ENCODE measurements at regions not wholly inside any gene's neighbourhood (a gene's known extent, or its start where the extent isn't known, plus 50 kb on each side); places are given as distances from the start of the nearest gene placed in this dataset.

DNA sequence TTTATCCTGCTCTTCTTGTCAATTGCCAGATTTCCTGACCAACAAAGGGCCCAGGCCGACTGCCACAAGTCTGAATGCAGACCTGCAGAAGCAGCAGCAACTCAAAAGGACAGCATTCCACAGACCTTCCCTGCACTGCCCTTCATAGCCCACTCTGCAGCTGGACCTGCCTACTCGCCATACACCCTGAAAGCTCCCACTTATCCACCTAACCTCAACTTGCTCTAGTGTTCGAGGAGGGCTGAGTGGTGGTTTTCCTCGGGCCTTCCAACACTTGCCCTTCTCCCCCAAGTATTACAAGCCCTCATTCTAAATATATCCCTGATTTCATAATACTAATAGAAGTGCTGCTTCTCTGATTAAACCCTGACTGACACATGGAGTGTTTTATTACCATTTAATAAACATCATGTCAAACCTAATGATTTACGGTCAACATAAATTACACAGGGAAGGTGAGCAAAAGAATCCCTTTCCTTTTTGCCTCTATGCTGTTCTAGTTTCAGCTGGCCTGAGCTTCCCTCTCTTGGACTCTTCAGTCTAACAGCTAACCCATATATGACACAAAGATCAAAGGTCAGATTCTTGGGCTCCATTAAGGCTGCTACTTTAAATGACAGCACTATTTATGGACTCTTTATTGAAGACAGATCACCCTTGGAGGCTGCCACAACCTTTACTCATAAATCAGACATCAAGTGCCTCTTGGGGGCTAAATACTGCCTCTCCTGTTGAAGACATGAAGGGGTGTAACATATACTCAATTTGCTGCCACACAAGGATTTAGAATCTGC is 1546.9 kb upstream of the TMEM132C start:
- H3K27me3 ChIP-seq (replicated peaks in 1 of 4; ENCODE audit: control insufficient read depth in 3 of 4, extremely low read depth in 1 of 4, insufficient read depth in 3 of 4, low read length in 3 of 4), result peaks cover 0 to 7% (median 3%) of the 10 kb centered on the region in 4 experiments; a peak in 4 of 7 replicates
- H4K5ac ChIP-seq (ENCODE audit: insufficient read length, low read depth, low read length), result no peak overlapping the region
- POLR2A ChIA-PET (ENCODE audit: partially characterized antibody), result interaction anchor here (0.6 kb wide), 1 partner anchor 1618 kb away, joined by 3 read pairs; no protein-coding TSS in a partner anchor
- no peak overlapping the region for H3K27ac ChIP-seq (ENCODE audit: low read depth, low read length)
- FAIRE-seq (no peak), DNase-seq (ENCODE audit: low read depth in 1 of 2, low spot score in 2 of 2) (no peak)
- CTCF ChIA-PET (ENCODE audit: partially characterized antibody), result interaction anchor here (0.8 to 1.5 kb wide), 4 partner anchors 10 to 64 kb away, joined by 3 to 8 read pairs (median 4); no protein-coding TSS in a partner anchor
- no peak overlapping the region for H4K8ac ChIP-seq (ENCODE audit: extremely low read depth, insufficient read depth, low read length)
- H3K4me3 ChIP-seq (ENCODE audit: extremely low read depth in 1 of 4, insufficient read depth in 2 of 4, low read depth in 3 of 4, low read length in 4 of 4), result no peak overlapping the region
- no peaks in the 10 kb centered on the region; the same call in 1 of the 2 replicates for H3K23me2 ChIP-seq (ENCODE audit: low read depth, low read length)
- H2BK5ac ChIP-seq (ENCODE audit: low read depth, low read length), result no peak overlapping the region
- no peak overlapping the region for H3K14ac ChIP-seq (ENCODE audit: insufficient read length)
- no peak overlapping the region for H3K18ac ChIP-seq (ENCODE audit: extremely low read depth, low read length)
- no peaks in the 10 kb centered on the region for H3K36me3 ChIP-seq (ENCODE audit: control insufficient read depth in 2 of 4, insufficient read depth in 4 of 4, low read length in 3 of 4)
- no peaks in the 10 kb centered on the region for H3K4me1 ChIP-seq (replicated peaks in 1 of 4; ENCODE audit: control insufficient read depth in 3 of 4, insufficient read depth in 4 of 4, low read length in 3 of 4)
- no peak overlapping the region for H4K91ac ChIP-seq (replicated peaks; ENCODE audit: insufficient read length, low read length)
- H3K79me1 ChIP-seq (ENCODE audit: low read depth, low read length), result no peaks in the 10 kb centered on the region
- H4K20me1 ChIP-seq (replicated peaks in 1 of 2; ENCODE audit: control insufficient read depth in 1 of 2, insufficient read depth in 2 of 2, low read length in 2 of 2), result no peaks in the 10 kb centered on the region
- no peak overlapping the region for H2BK120ac ChIP-seq (replicated peaks; ENCODE audit: low read depth, low read length)
- H3K4ac ChIP-seq (replicated peaks; ENCODE audit: insufficient read length, low read depth, low read length), result no peak overlapping the region
- H2BK15ac ChIP-seq (ENCODE audit: low read length), result no peak overlapping the region
- 89% methylated on average over 5 of the region's 5 CpGs; no CpG with 5 or more reads in 1 of the 2 experiments for WGBS, 2 experiments (ENCODE audit: extremely low coverage in 1 of 2, insufficient coverage in 1 of 2, insufficient read length in 1 of 2, insufficient replicate concordance in 2 of 2, low coverage in 1 of 2, low lambda C conversion rate in 2 of 2, missing lambda C conversion rate in 1 of 2)
- no peak overlapping the region for H3K9ac ChIP-seq (replicated peaks in 1 of 4; ENCODE audit: extremely low read depth in 1 of 4, low read depth in 3 of 4, low read length in 3 of 4)
- H3K23ac ChIP-seq (ENCODE audit: insufficient read length), result no peak overlapping the region
- H2BK12ac ChIP-seq (ENCODE audit: low read depth, low read length), result no peak overlapping the region
- H2AK5ac ChIP-seq (ENCODE audit: low read depth, low read length), result no peak overlapping the region
- H3K9me3 ChIP-seq (ENCODE audit: insufficient read depth in 2 of 2, low read depth in 1 of 2, low read length in 1 of 2), result 0 out of 4 replicates have a peak, but pooled peaks cover 0 to 6% of the 10 kb centered on the region in 2 experiments
- H3K56ac ChIP-seq (replicated peaks; ENCODE audit: insufficient read length, low read depth, low read length), result no peak overlapping the region
- no peak overlapping the region for H2BK20ac ChIP-seq (ENCODE audit: low read length)
- no peak overlapping the region for H2AFZ ChIP-seq (ENCODE audit: low read length)
- H3K79me2 ChIP-seq (ENCODE audit: control insufficient read depth in 1 of 2, insufficient read depth in 2 of 2, low read length in 2 of 2), result no peaks in the 10 kb centered on the region
- H3K4me2 ChIP-seq (ENCODE audit: insufficient read depth in 1 of 2, low read depth in 2 of 2, low read length in 2 of 2), result no peak overlapping the region
- TF ChIP-seq RBBP5 (IDR thresholded peaks at IDR 0.05; ENCODE audit: borderline replicate concordance, low read depth, low read length) (no peak), GTF2F1 (IDR thresholded peaks at IDR 0.05; ENCODE audit: borderline replicate concordance, low read depth, low read length) (no peak), FOSL1 (IDR thresholded peaks at IDR 0.05; ENCODE audit: insufficient read depth, low read depth, low read length) (no peak), YY1 (IDR thresholded peaks at IDR 0.05; ENCODE audit: low read depth, low read length) (no peak), POLR2AphosphoS5 (IDR thresholded peaks at IDR 0.05; ENCODE audit: low read depth, low read length) (no peak), KDM1A (IDR thresholded peaks at IDR 0.05; ENCODE audit: borderline replicate concordance, low read length) (no peak), EZH2 (IDR thresholded peaks at IDR 0.05; ENCODE audit: low read depth, low read length, severe bottlenecking) (no peak), SP1 (IDR thresholded peaks at IDR 0.05; ENCODE audit: low read depth, low read length) (no peak), TBP (IDR thresholded peaks at IDR 0.05; ENCODE audit: low read depth, low read length) (no peak), SIN3A (conservative IDR thresholded peaks at IDR 0.05 in 1 of 2, IDR thresholded peaks at IDR 0.05 in 1 of 2; ENCODE audit: low read depth in 1 of 2, low read length in 2 of 2) (no peak), JUN (IDR thresholded peaks at IDR 0.05; ENCODE audit: low read depth, low read length) (no peak), EP300 (IDR thresholded peaks at IDR 0.05; ENCODE audit: borderline replicate concordance in 1 of 2, low read depth in 2 of 2, low read length in 2 of 2) (no peak), RXRA (IDR thresholded peaks at IDR 0.05; ENCODE audit: insufficient read depth, low read depth, low read length) (no peak)
